HEK293T (cell line): ENCODE measurements at regions not wholly inside any gene's neighbourhood (a gene's known extent, or its start where the extent isn't known, plus 50 kb on each side); places are given as distances from the start of the nearest gene placed in this dataset.

Experiments used
- CTCF ChIA-PET: fragments of 350-600 bp; formaldehyde crosslinking; extraction: SDS; loops from one replicate; lab custom pipeline; 2021; ENCODE audit warnings: antibody characterized with exemption, inconsistent platforms; lab: Yijun Ruan, JAX
- POLR2A ChIA-PET: fragments of 350-600 bp; formaldehyde crosslinking; extraction: SDS; loops from one replicate; lab custom pipeline; 2020; ENCODE audit warnings: antibody characterized with exemption, inconsistent platforms; lab: Yijun Ruan, JAX
- DNase-seq: peaks from one replicate; pipeline ENCODE4 v3.0.0; 2012; ENCODE audit warnings: mixed read lengths; ENCODE audit errors: extremely low spot score
- ARNT ChIP-seq: fragments of 450-650 bp; IDR thresholded peaks from 2 replicates; pipeline ENCODE4 v1.6.1; 2017; ENCODE audit warnings: mild to moderate bottlenecking
- BHLHE40 ChIP-seq: fragments of 450-650 bp; IDR thresholded peaks from 2 replicates; pipeline ENCODE4 v1.6.1; 2016; ENCODE audit warnings: mild to moderate bottlenecking, moderate library complexity, borderline replicate concordance
- CTBP1 ChIP-seq: fragments of 450-650 bp; IDR thresholded peaks from 2 replicates; pipeline ENCODE4 v1.6.1; 2016; ENCODE audit warnings: borderline replicate concordance
- ELF4 ChIP-seq: fragments of 450-650 bp; IDR thresholded peaks from 2 replicates; pipeline ENCODE4 v1.6.1; 2017; ENCODE audit warnings: antibody characterized with exemption
- FOXA1 ChIP-seq: fragments of 450-650 bp; IDR thresholded peaks from 2 replicates; pipeline ENCODE4 v1.6.1; 2016; ENCODE audit warnings: mild to moderate bottlenecking
- FOXK2 ChIP-seq: fragments of 450-650 bp; IDR thresholded peaks from 2 replicates; pipeline ENCODE4 v1.6.1; 2016; ENCODE audit warnings: mild to moderate bottlenecking
- FOXM1 ChIP-seq: fragments of 450-650 bp; IDR thresholded peaks from 2 replicates; pipeline ENCODE4 v1.6.1; 2017; ENCODE audit warnings: mild to moderate bottlenecking, borderline replicate concordance
- HDGF ChIP-seq: fragments of 450-650 bp; IDR thresholded peaks from 2 replicates; pipeline ENCODE4 v1.6.1; 2017; ENCODE audit warnings: antibody characterized with exemption, borderline replicate concordance
- L3MBTL2 ChIP-seq: fragments of 450-650 bp; conservative IDR thresholded peaks from 2 replicates; pipeline ENCODE4 v1.6.1; 2016; ENCODE audit warnings: mild to moderate bottlenecking
- LEF1 ChIP-seq: fragments of 450-650 bp; IDR thresholded peaks from 2 replicates; pipeline ENCODE4 v1.6.1; 2017; ENCODE audit warnings: mild to moderate bottlenecking, borderline replicate concordance
- NFRKB ChIP-seq: fragments of 450-650 bp; IDR thresholded peaks from 2 replicates; pipeline ENCODE4 v1.6.1; 2016; ENCODE audit warnings: mild to moderate bottlenecking, moderate library complexity
- PKNOX1 ChIP-seq: fragments of 450-650 bp; IDR thresholded peaks from 2 replicates; pipeline ENCODE4 v1.6.1; 2016
- SP1 ChIP-seq: fragments of 450-650 bp; IDR thresholded peaks from 2 replicates; pipeline ENCODE4 v1.6.1; 2017
- SUZ12 ChIP-seq: fragments of 450-650 bp; IDR thresholded peaks from 2 replicates; pipeline ENCODE4 v1.6.1; 2016; ENCODE audit warnings: mild to moderate bottlenecking
- TARDBP ChIP-seq: fragments of 450-650 bp; IDR thresholded peaks from 2 replicates; pipeline ENCODE4 v1.6.1; 2016
- ZNF384 ChIP-seq: fragments of 450-650 bp; IDR thresholded peaks from 2 replicates; pipeline ENCODE4 v1.6.1; 2016

GRCh38 chr5:124668353-124669299 lies 77.8 kb downstream of the ZNF608 start:
- POLR2A ChIA-PET, result interaction anchor here (2.2 kb wide), 1 partner anchor 11 kb away, joined by 7 read pairs; no protein-coding TSS in a partner anchor
- DNase-seq, result no peak
- no peak for TF ChIP-seq FOXM1
- TF ChIP-seq FOXK2, result no peak
- TF ChIP-seq PKNOX1, result no peak
- CTCF ChIA-PET, result no interaction called here

- ChIA-PET CTCF (no interaction called here), POLR2A (no interaction called here)
- TF ChIP-seq CTBP1 (no peak), FOXM1 (no peak), L3MBTL2 (no peak), NFRKB (no peak), TARDBP (no peak), BHLHE40 (no peak), PKNOX1 (no peak), SP1 (no peak), LEF1 (no peak), FOXA1 (no peak), ELF4 (no peak), ZNF384 (no peak), FOXK2 (no peak), HDGF (no peak), SUZ12 (no peak), ARNT (no peak)
- no peak for DNase-seq
Measured at GRCh38 chr5:124665625-124666024, 80.8 kb downstream of the ZNF608 start.

GRCh38 chr5:124665035-124665434 lies 81.4 kb downstream of the ZNF608 start:
- DNase-seq, result no peak
- POLR2A ChIA-PET, result no interaction called here
- TF ChIP-seq ZNF384, result peak; percentile 93
- TF ChIP-seq ARNT, result peak; percentile 75; the same call in 1 of the 2 replicates
- TF ChIP-seq FOXM1, result no peak
- peak; percentile 48; the same call in 1 of the 2 replicates for TF ChIP-seq CTBP1
- no peak for TF ChIP-seq SUZ12
- CTCF ChIA-PET, result no interaction called here

- ChIA-PET POLR2A (interaction anchor here (1.3 kb wide), 1 partner anchor 83 kb away, joined by 5 read pairs; no protein-coding TSS in a partner anchor), CTCF (interaction anchor here (0.6 kb wide), 1 partner anchor 631 kb away, joined by 3 read pairs; no protein-coding TSS in a partner anchor)
- TF ChIP-seq PKNOX1 (peak; percentile 59), BHLHE40 (no peak)
- DNase-seq, result no peak
Measured at GRCh38 chr5:124664287-124664686, 82.2 kb downstream of the ZNF608 start.

- no peak for TF ChIP-seq PKNOX1
- TF ChIP-seq ARNT, result no peak
- no peak for TF ChIP-seq SUZ12
- no peak for TF ChIP-seq FOXM1
- no peak for TF ChIP-seq SP1
- TF ChIP-seq LEF1, result no peak
- no peak for TF ChIP-seq BHLHE40
- TF ChIP-seq FOXA1, result no peak
- TF ChIP-seq NFRKB, result no peak
- no peak for TF ChIP-seq FOXK2
- ChIA-PET CTCF (interaction anchor here (0.7 to 1.0 kb wide), 2 partner anchors 9 to 530 kb away, joined by 3 read pairs; no protein-coding TSS in a partner anchor), POLR2A (no interaction called here)
- no peak for DNase-seq
Measured at GRCh38 chr5:124663101-124663506, 83.3 kb downstream of the ZNF608 start.

GRCh38 chr5:124662181-124662781 lies 84.2 kb downstream of the ZNF608 start:
- DNase-seq, result peak; percentile 65
- TF ChIP-seq FOXK2 (no peak), LEF1 (no peak), ZNF384 (no peak; the same call in 1 of the 2 replicates), SUZ12 (no peak), FOXA1 (no peak), L3MBTL2 (no peak), ELF4 (no peak), PKNOX1 (peak; percentile 98), SP1 (no peak), TARDBP (0 out of 2 replicates have a peak, but pooled peaks have one; percentile 15), FOXM1 (no peak), NFRKB (no peak), BHLHE40 (no peak), ARNT (peak; percentile 84), CTBP1 (peak; percentile 98), HDGF (no peak)
- ChIA-PET POLR2A (interaction anchor here (0.7 to 1.5 kb wide), 3 partner anchors 9 to 79 kb away, joined by 3 to 6 read pairs (median 6); no protein-coding TSS in a partner anchor), CTCF (interaction anchor here (0.9 to 1.0 kb wide), 2 partner anchors 8 to 50 kb away, joined by 3 read pairs; no protein-coding TSS in a partner anchor)
